Breast epithelium (tissue), 3 donors: ENCODE measurements at regions not wholly inside any gene's neighbourhood (a gene's known extent, or its start where the extent isn't known, plus 50 kb on each side); places are given as distances from the start of the nearest gene placed in this dataset.

Experiments used
- POLR2A ChIP-seq: fragments of 450-650 bp; IDR thresholded peaks from one replicate; pipeline ENCODE4 v1.6.1; 2016; ENCODE audit warnings: antibody characterized with exemption, mild to moderate bottlenecking, moderate library complexity
- POLR2AphosphoS5 ChIP-seq, 3 donors: sonication (generic); formaldehyde crosslinking; IDR thresholded peaks; one replicate each; pipeline ENCODE4 v1.6.1; 2017; ENCODE audit warnings: antibody characterized with exemption in 3 of 3
- TF ChIP-seq, protein P1 (sequence below), 3 donors: fragments of 450-650 bp; IDR thresholded peaks; one replicate each; pipeline ENCODE4 v1.5.1; 2016 to 2017; ENCODE audit warnings: antibody characterized with exemption in 3 of 3, mild to moderate bottlenecking in 3 of 3, moderate library complexity in 3 of 3

DNA sequence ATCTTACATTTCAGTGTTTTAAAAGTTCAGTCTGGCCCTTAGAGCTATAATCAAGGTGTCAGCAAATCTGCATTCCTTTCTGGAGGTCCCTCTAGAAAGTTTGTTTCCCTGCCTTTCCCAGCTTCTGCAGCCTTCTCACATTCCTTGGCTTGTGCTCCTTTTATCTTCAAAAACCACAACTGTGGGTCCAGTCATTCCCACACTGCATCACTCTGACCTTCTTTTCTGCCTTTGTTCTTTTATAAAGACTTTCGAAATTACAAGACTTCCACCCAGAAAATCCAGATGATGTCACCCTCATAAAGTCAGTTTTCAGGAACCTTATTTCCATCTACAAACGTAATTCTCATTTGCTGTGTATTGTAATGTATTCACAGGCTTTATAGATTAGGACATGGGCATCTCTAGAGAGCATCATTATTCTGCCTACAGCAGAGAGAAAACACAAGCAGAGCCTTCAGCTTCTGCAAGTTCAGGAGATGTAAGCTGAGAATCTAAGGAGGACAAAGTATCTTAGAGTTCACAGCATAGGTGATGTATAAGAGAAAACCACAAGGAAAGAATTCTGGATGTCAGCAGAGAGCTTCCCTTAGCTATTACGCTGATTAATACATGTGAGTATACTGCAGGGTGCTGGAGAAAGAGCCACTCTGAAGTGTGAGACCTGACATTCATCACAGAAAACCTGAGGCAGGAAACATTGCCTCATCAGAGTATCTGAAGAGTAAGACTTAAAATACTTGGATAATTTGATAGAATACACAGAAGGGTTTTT is 1100.2 kb downstream of the CBLN2 start:
- TF ChIP-seq, protein P1, sequence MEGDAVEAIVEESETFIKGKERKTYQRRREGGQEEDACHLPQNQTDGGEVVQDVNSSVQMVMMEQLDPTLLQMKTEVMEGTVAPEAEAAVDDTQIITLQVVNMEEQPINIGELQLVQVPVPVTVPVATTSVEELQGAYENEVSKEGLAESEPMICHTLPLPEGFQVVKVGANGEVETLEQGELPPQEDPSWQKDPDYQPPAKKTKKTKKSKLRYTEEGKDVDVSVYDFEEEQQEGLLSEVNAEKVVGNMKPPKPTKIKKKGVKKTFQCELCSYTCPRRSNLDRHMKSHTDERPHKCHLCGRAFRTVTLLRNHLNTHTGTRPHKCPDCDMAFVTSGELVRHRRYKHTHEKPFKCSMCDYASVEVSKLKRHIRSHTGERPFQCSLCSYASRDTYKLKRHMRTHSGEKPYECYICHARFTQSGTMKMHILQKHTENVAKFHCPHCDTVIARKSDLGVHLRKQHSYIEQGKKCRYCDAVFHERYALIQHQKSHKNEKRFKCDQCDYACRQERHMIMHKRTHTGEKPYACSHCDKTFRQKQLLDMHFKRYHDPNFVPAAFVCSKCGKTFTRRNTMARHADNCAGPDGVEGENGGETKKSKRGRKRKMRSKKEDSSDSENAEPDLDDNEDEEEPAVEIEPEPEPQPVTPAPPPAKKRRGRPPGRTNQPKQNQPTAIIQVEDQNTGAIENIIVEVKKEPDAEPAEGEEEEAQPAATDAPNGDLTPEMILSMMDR (IDR thresholded peaks at IDR 0.05), result no peak
- TF ChIP-seq POLR2AphosphoS5 (IDR thresholded peaks at IDR 0.05) (no peak), POLR2A (no peak)
